GM23338 (cell line): ENCODE measurements at regions not wholly inside any gene's neighbourhood (a gene's known extent, or its start where the extent isn't known, plus 50 kb on each side); places are given as distances from the start of the nearest gene placed in this dataset.

Source experiments
- ATAC-seq: fragments of 200-7000 bp; cut with Tn5 transposase; 3 replicates; pipeline ENCODE4 v1.9.1; 2020
- DNase-seq: peaks from one replicate; pipeline ENCODE4 v3.0.0-alpha.2; 2015; ENCODE audit warnings: low spot score
- H2AFZ ChIP-seq: fragments of 200-600 bp; sonication (generic); 2 replicates; pipeline ENCODE4 v1.8.0; 2016; ENCODE audit warnings: antibody characterized with exemption, mild to moderate bottlenecking, moderate library complexity
- H3F3A ChIP-seq: fragments of 200-600 bp; sonication (generic); replicated peaks from 2 replicates; pipeline ENCODE4 v1.8.0; 2017; ENCODE audit warnings: antibody characterized with exemption, mixed run types, low read depth
- H3K27ac ChIP-seq: fragments of 200-600 bp; sonication (generic); 2 replicates; pipeline ENCODE4 v1.6.1; 2016; ENCODE audit warnings: low read depth
- H3K27me3 ChIP-seq: fragments of 200-600 bp; sonication (generic); 2 replicates; pipeline ENCODE4 v1.8.0; 2016; ENCODE audit warnings: mild to moderate bottlenecking, mixed run types, moderate library complexity; ENCODE audit not compliant: insufficient read depth
- H3K36me3 ChIP-seq: fragments of 200-600 bp; sonication (generic); 2 replicates; pipeline ENCODE4 v1.8.0; 2016; ENCODE audit warnings: mild to moderate bottlenecking; ENCODE audit not compliant: insufficient read depth
- H3K4me1 ChIP-seq: fragments of 200-600 bp; sonication (generic); 2 replicates; pipeline ENCODE4 v1.8.0; 2016; ENCODE audit warnings: mild to moderate bottlenecking, moderate library complexity; ENCODE audit not compliant: insufficient read depth
- H3K4me2 ChIP-seq: fragments of 200-600 bp; sonication (generic); 2 replicates; pipeline ENCODE4 v1.7.1; 2017; ENCODE audit warnings: mixed run types
- H3K4me3 ChIP-seq: fragments of 200-600 bp; sonication (generic); 2 replicates; pipeline ENCODE4 v1.6.1; 2016; ENCODE audit warnings: mixed run types
- H3K79me2 ChIP-seq: fragments of 200-600 bp; sonication (generic); replicated peaks from 2 replicates; pipeline ENCODE4 v1.8.0; 2017; ENCODE audit warnings: mild to moderate bottlenecking; ENCODE audit not compliant: insufficient read depth
- H3K9me2 ChIP-seq: fragments of 200-600 bp; sonication (generic); 2 replicates; pipeline ENCODE4 v1.8.0; 2017; ENCODE audit not compliant: insufficient read depth
- H4K20me1 ChIP-seq: fragments of 200-600 bp; sonication (generic); replicated peaks from 2 replicates; pipeline ENCODE4 v1.8.0; 2017; ENCODE audit warnings: mild to moderate bottlenecking; ENCODE audit not compliant: insufficient read depth
- H3K27ac Mint-ChIP-seq: 2 replicates; pipeline ENCODE4 v1.8.0; 2020; ENCODE audit warnings: inconsistent platforms, mild to moderate bottlenecking, moderate library complexity, mixed read lengths
- H3K27me3 Mint-ChIP-seq: 3 replicates; pipeline ENCODE4 v1.8.0; 2022; ENCODE audit warnings: low read depth, mild to moderate bottlenecking, moderate library complexity, mixed read lengths, inconsistent platforms; ENCODE audit not compliant: insufficient read depth, poor library complexity
- H3K36me3 Mint-ChIP-seq: 3 replicates; pipeline ENCODE4 v1.8.0; 2021; ENCODE audit warnings: low read depth, mild to moderate bottlenecking, inconsistent platforms, moderate library complexity, mixed read lengths
- H3K4me1 Mint-ChIP-seq: 3 replicates; pipeline ENCODE4 v1.8.0; 2020; ENCODE audit warnings: mild to moderate bottlenecking, inconsistent platforms, mixed read lengths
- H3K4me3 Mint-ChIP-seq: 3 replicates; pipeline ENCODE4 v1.8.0; 2021; ENCODE audit warnings: moderate library complexity, mild to moderate bottlenecking, inconsistent platforms, mixed read lengths
- H3K9me3 Mint-ChIP-seq: 3 replicates; pipeline ENCODE4 v1.8.0; 2020; ENCODE audit warnings: moderate library complexity, mild to moderate bottlenecking, inconsistent platforms, mixed read lengths
- EZH2 ChIP-seq: fragments of 200-600 bp; sonication (generic); IDR thresholded peaks from one replicate; pipeline ENCODE4 v1.8.0; 2017; ENCODE audit warnings: antibody characterized with exemption, mild to moderate bottlenecking, low read depth; ENCODE audit not compliant: unreplicated experiment
- EZH2phosphoT487 ChIP-seq: fragments of 200-600 bp; sonication (generic); IDR thresholded peaks from one replicate; pipeline ENCODE4 v1.8.1; 2018; ENCODE audit warnings: antibody characterized with exemption; ENCODE audit not compliant: unreplicated experiment
- JUNB ChIP-seq: IDR thresholded peaks from one replicate; pipeline ENCODE4 v1.6.1; 2016; ENCODE audit warnings: antibody characterized with exemption; ENCODE audit not compliant: unreplicated experiment
- NANOG ChIP-seq: IDR thresholded peaks from 2 replicates; pipeline ENCODE4 v1.6.1; 2016; ENCODE audit warnings: antibody characterized with exemption, borderline replicate concordance
- POLR2AphosphoS5 ChIP-seq: IDR thresholded peaks from 2 replicates; pipeline ENCODE4 v1.6.1; 2016; ENCODE audit warnings: antibody characterized with exemption, low read depth
- STAT1 ChIP-seq: IDR thresholded peaks from one replicate; pipeline ENCODE4 v1.6.1; 2016; ENCODE audit warnings: antibody characterized with exemption; ENCODE audit not compliant: unreplicated experiment
- ZNF331 ChIP-seq: fragments of 250-450 bp; sonication (Bioruptor Pico); IDR thresholded peaks from 2 replicates; pipeline ENCODE4 v1.5.0; 2020; ENCODE audit warnings: low read depth, mild to moderate bottlenecking, moderate library complexity
- TF ChIP-seq, protein P1 (sequence below): IDR thresholded peaks from 2 replicates; pipeline ENCODE4 v1.6.1; 2016; ENCODE audit warnings: antibody characterized with exemption
- TF ChIP-seq, protein P2 (sequence below): IDR thresholded peaks from one replicate; pipeline ENCODE4 v1.6.1; 2018; ENCODE audit warnings: antibody characterized with exemption; ENCODE audit not compliant: unreplicated experiment
- TF ChIP-seq, protein P3 (sequence below): fragments of 250-450 bp; sonication (Bioruptor Pico); IDR thresholded peaks from 2 replicates; pipeline ENCODE4 v1.5.0; 2020; ENCODE audit warnings: mild to moderate bottlenecking, moderate library complexity

DNA sequence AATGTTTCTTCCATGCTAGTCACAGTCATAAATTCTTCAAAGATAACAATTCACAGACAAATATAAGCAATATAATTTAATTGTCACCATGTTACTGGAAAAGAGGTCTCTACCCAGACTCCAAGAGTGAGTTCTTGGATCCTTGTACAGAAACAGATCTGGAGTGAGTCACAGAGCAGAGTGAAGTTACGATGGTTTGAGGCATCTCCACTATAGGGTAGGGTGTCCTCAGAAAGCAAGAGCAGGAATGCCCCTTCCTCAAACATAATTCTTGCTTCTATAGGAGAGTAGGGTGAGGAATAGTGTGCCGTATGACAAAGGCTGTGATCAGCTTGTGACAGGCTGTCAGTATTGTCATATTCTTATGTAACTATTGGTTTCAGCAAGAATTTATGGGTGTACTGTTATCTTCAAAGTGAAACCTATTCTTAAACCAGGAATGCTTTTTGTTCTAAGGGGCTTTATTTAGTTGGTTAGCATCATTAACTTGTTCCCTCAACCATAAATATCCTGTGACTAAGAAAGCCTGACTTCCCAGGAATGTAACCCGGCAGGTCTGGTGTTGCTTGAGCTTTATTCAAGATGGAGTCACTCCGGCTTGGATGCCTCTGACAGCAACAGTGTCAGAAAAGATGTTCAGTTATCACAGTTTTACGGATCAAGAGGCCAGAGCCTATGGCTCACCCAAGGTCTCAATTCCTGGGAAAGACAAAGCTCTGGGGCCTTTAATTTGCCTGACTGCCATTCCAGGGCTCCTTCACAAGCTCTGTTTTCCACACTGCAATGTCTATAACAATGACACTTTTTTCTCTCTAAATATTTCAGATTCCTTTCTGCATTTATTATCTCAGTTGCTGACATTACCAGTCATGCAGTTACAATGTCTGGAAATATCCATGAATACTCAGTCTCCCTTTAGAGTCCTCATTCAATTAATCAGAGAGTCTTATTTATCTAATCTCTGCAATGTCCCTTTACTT, 298.6 kb downstream of the C6orf118 start:
- no peaks in the 10 kb centered on the region; the same call in 1 of the 2 replicates for H3K36me3 ChIP-seq
- no peaks in the 10 kb centered on the region for H3K27me3 Mint-ChIP-seq
- DNase-seq, result peak; percentile 29
- no peak for TF ChIP-seq STAT1
- no peaks in the 10 kb centered on the region for H3F3A ChIP-seq
- H3K4me3 Mint-ChIP-seq, result no peak overlapping the region
- H3K4me1 Mint-ChIP-seq, result no peaks in the 10 kb centered on the region
- H3K27me3 ChIP-seq, result no peaks in the 10 kb centered on the region
- no peaks in the 10 kb centered on the region for H3K4me1 ChIP-seq
- no peak overlapping the region for H2AFZ ChIP-seq
- peaks cover 18% of the 10 kb centered on the region for H3K9me3 Mint-ChIP-seq
- H3K4me3 ChIP-seq, result no peak overlapping the region
- no peaks in the 10 kb centered on the region for H3K79me2 ChIP-seq
- H3K27ac Mint-ChIP-seq, result no peak overlapping the region
- H3K36me3 Mint-ChIP-seq, result no peaks in the 10 kb centered on the region; the same call in 2 of the 3 replicates
- no peaks in the 10 kb centered on the region for H4K20me1 ChIP-seq
- no peak for ATAC-seq
- H3K4me2 ChIP-seq, result no peak overlapping the region
- H3K9me2 ChIP-seq, result no peaks in the 10 kb centered on the region
- H3K27ac ChIP-seq, result no peak overlapping the region

DNA sequence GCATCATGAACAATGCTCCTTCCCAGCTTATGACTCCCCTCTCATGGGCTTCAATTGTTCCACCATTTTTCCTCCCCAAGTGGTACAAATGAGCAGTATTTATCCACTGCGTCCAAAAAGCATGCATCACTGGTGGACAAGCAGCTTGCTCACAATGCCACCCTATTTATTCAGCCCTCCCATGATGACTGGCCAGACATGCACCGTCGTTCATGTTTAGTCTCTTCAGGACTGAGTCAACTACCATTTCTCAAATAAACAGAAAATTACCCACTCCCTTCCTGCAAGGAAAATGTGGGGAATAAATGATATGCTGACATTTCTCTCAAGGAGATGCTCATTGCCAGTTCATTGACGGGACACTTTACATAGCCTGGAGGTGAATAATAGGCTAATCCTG, 300.4 kb downstream of the C6orf118 start:
- ATAC-seq (no peak), DNase-seq (no peak)
- H3K9me3 Mint-ChIP-seq, result peaks cover 23% of the 10 kb centered on the region
- no peak overlapping the region for H3K27ac ChIP-seq
- no peaks in the 10 kb centered on the region for H3K79me2 ChIP-seq
- no peaks in the 10 kb centered on the region for H3K27me3 ChIP-seq
- no peak overlapping the region for H3K4me3 Mint-ChIP-seq
- H3K4me2 ChIP-seq, result no peak overlapping the region
- no peaks in the 10 kb centered on the region for H3K27me3 Mint-ChIP-seq
- H3K36me3 ChIP-seq, result no peaks in the 10 kb centered on the region; the same call in 1 of the 2 replicates
- H4K20me1 ChIP-seq, result no peaks in the 10 kb centered on the region
- H3K27ac Mint-ChIP-seq, result no peak overlapping the region
- H3F3A ChIP-seq, result no peaks in the 10 kb centered on the region
- H3K36me3 Mint-ChIP-seq, result peaks cover 2% of the 10 kb centered on the region; the same call in 1 of the 3 replicates
- H3K9me2 ChIP-seq, result no peaks in the 10 kb centered on the region
- H3K4me1 Mint-ChIP-seq, result no peaks in the 10 kb centered on the region
- no peak overlapping the region for H2AFZ ChIP-seq
- H3K4me1 ChIP-seq, result no peaks in the 10 kb centered on the region
- H3K4me3 ChIP-seq, result no peak overlapping the region
- TF ChIP-seq NANOG (no peak), JUNB (no peak), ZNF331 (no peak), EZH2 (no peak), EZH2phosphoT487 (no peak), STAT1 (no peak), POLR2AphosphoS5 (no peak)
- TF ChIP-seq, protein P1, sequence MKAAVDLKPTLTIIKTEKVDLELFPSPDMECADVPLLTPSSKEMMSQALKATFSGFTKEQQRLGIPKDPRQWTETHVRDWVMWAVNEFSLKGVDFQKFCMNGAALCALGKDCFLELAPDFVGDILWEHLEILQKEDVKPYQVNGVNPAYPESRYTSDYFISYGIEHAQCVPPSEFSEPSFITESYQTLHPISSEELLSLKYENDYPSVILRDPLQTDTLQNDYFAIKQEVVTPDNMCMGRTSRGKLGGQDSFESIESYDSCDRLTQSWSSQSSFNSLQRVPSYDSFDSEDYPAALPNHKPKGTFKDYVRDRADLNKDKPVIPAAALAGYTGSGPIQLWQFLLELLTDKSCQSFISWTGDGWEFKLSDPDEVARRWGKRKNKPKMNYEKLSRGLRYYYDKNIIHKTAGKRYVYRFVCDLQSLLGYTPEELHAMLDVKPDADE, result no peak
- TF ChIP-seq, protein P2, sequence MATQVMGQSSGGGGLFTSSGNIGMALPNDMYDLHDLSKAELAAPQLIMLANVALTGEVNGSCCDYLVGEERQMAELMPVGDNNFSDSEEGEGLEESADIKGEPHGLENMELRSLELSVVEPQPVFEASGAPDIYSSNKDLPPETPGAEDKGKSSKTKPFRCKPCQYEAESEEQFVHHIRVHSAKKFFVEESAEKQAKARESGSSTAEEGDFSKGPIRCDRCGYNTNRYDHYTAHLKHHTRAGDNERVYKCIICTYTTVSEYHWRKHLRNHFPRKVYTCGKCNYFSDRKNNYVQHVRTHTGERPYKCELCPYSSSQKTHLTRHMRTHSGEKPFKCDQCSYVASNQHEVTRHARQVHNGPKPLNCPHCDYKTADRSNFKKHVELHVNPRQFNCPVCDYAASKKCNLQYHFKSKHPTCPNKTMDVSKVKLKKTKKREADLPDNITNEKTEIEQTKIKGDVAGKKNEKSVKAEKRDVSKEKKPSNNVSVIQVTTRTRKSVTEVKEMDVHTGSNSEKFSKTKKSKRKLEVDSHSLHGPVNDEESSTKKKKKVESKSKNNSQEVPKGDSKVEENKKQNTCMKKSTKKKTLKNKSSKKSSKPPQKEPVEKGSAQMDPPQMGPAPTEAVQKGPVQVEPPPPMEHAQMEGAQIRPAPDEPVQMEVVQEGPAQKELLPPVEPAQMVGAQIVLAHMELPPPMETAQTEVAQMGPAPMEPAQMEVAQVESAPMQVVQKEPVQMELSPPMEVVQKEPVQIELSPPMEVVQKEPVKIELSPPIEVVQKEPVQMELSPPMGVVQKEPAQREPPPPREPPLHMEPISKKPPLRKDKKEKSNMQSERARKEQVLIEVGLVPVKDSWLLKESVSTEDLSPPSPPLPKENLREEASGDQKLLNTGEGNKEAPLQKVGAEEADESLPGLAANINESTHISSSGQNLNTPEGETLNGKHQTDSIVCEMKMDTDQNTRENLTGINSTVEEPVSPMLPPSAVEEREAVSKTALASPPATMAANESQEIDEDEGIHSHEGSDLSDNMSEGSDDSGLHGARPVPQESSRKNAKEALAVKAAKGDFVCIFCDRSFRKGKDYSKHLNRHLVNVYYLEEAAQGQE, result no peak
- TF ChIP-seq, protein P3, sequence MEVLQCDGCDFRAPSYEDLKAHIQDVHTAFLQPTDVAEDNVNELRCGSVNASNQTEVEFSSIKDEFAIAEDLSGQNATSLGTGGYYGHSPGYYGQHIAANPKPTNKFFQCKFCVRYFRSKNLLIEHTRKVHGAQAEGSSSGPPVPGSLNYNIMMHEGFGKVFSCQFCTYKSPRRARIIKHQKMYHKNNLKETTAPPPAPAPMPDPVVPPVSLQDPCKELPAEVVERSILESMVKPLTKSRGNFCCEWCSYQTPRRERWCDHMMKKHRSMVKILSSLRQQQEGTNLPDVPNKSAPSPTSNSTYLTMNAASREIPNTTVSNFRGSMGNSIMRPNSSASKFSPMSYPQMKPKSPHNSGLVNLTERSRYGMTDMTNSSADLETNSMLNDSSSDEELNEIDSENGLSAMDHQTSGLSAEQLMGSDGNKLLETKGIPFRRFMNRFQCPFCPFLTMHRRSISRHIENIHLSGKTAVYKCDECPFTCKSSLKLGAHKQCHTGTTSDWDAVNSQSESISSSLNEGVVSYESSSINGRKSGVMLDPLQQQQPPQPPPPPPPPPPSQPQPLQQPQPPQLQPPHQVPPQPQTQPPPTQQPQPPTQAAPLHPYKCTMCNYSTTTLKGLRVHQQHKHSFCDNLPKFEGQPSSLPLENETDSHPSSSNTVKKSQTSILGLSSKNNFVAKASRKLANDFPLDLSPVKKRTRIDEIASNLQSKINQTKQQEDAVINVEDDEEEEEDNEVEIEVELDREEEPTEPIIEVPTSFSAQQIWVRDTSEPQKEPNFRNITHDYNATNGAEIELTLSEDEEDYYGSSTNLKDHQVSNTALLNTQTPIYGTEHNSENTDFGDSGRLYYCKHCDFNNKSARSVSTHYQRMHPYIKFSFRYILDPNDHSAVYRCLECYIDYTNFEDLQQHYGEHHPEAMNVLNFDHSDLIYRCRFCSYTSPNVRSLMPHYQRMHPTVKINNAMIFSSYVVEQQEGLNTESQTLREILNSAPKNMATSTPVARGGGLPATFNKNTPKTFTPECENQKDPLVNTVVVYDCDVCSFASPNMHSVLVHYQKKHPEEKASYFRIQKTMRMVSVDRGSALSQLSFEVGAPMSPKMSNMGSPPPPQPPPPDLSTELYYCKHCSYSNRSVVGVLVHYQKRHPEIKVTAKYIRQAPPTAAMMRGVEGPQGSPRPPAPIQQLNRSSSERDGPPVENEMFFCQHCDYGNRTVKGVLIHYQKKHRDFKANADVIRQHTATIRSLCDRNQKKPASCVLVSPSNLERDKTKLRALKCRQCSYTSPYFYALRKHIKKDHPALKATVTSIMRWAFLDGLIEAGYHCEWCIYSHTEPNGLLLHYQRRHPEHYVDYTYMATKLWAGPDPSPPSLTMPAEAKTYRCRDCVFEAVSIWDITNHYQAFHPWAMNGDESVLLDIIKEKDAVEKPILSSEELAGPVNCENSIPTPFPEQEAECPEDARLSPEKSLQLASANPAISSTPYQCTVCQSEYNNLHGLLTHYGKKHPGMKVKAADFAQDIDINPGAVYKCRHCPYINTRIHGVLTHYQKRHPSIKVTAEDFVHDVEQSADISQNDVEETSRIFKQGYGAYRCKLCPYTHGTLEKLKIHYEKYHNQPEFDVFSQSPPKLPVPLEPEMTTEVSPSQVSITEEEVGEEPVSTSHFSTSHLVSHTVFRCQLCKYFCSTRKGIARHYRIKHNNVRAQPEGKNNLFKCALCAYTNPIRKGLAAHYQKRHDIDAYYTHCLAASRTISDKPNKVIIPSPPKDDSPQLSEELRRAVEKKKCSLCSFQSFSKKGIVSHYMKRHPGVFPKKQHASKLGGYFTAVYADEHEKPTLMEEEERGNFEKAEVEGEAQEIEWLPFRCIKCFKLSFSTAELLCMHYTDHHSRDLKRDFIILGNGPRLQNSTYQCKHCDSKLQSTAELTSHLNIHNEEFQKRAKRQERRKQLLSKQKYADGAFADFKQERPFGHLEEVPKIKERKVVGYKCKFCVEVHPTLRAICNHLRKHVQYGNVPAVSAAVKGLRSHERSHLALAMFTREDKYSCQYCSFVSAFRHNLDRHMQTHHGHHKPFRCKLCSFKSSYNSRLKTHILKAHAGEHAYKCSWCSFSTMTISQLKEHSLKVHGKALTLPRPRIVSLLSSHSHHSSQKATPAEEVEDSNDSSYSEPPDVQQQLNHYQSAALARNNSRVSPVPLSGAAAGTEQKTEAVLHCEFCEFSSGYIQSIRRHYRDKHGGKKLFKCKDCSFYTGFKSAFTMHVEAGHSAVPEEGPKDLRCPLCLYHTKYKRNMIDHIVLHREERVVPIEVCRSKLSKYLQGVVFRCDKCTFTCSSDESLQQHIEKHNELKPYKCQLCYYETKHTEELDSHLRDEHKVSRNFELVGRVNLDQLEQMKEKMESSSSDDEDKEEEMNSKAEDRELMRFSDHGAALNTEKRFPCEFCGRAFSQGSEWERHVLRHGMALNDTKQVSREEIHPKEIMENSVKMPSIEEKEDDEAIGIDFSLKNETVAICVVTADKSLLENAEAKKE, result no peak
